Aorta (tissue), 5 donors: ENCODE measurements at regions not wholly inside any gene's neighbourhood (a gene's known extent, or its start where the extent isn't known, plus 50 kb on each side); places are given as distances from the start of the nearest gene placed in this dataset.

Experiments used
- ATAC-seq: fragments of 200-7000 bp; cut with Tn5 transposase; one replicate; pipeline ENCODE4 v1.9.1; 2022; ENCODE audit warnings: moderate library complexity; ENCODE audit not compliant: low FRiP score
- DNase-seq, 2 donors: peaks; one replicate each; pipeline ENCODE4 v3.0.0-alpha.2; 2020
- H3K27ac ChIP-seq, 2 donors: one replicate each; pipeline ENCODE4 v1.5.1; 2013; ENCODE audit warnings: low read length in 2 of 2, mild to moderate bottlenecking in 2 of 2, moderate library complexity in 2 of 2, control low read depth in 1 of 2, inconsistent platforms in 1 of 2, low read depth in 1 of 2
- H3K27me3 ChIP-seq, 2 donors: one replicate each; pipeline ENCODE4 v1.6.1; 2013; ENCODE audit warnings: control low read depth in 1 of 2, low read length in 1 of 2, mild to moderate bottlenecking in 1 of 2, moderate library complexity in 1 of 2; ENCODE audit not compliant: insufficient read depth in 2 of 2, control insufficient read depth in 1 of 2
- H3K36me3 ChIP-seq, 2 donors: one replicate each; pipeline ENCODE4 v1.6.1; 2013; ENCODE audit warnings: control low read depth in 1 of 2, low read length in 1 of 2, mild to moderate bottlenecking in 1 of 2; ENCODE audit not compliant: insufficient read depth in 2 of 2, control insufficient read depth in 1 of 2
- H3K4me1 ChIP-seq, 2 donors: one replicate each; pipeline ENCODE4 v1.6.1; 2013; ENCODE audit warnings: low read length in 2 of 2, control low read depth in 1 of 2, mild to moderate bottlenecking in 1 of 2, moderate library complexity in 1 of 2; ENCODE audit not compliant: insufficient read depth in 2 of 2, control insufficient read depth in 1 of 2
- H3K4me3 ChIP-seq, 2 donors: one replicate each; pipeline ENCODE4 v1.5.1; 2013; ENCODE audit warnings: low read length in 2 of 2, control low read depth in 1 of 2, mild to moderate bottlenecking in 1 of 2
- H3K9me3 ChIP-seq: one replicate; pipeline ENCODE4 v1.6.1; 2013; ENCODE audit warnings: mild to moderate bottlenecking, low read length; ENCODE audit not compliant: control insufficient read depth
- WGBS, 2 donors: extraction: QIAGEN DNeasy Blood & Tissue Kit; methylation state at CpG; one replicate each; pipeline ENCODE4 v1.1.7; 2013; 5-methylcytosine and 5-hydroxymethylcytosine counted together
- intact Hi-C, 2 donors: fragments of 100-400 bp; cut with DNase I; formaldehyde crosslinking; loops; one replicate each; pipeline versions ENCODE4 v1.14.2 to v1.15.0; 2022
- donor health status: healthy with polysubstance abuse.
- donor health status: Bipolar disorder and iron deficiency.
- donor health status: DM: no; HTN: no; CAD: no.
- donor health status: DM: no; HTN: no; CAD: no.
- donor health status: DM: yes; HTN: yes; CAD: no.

DNA sequence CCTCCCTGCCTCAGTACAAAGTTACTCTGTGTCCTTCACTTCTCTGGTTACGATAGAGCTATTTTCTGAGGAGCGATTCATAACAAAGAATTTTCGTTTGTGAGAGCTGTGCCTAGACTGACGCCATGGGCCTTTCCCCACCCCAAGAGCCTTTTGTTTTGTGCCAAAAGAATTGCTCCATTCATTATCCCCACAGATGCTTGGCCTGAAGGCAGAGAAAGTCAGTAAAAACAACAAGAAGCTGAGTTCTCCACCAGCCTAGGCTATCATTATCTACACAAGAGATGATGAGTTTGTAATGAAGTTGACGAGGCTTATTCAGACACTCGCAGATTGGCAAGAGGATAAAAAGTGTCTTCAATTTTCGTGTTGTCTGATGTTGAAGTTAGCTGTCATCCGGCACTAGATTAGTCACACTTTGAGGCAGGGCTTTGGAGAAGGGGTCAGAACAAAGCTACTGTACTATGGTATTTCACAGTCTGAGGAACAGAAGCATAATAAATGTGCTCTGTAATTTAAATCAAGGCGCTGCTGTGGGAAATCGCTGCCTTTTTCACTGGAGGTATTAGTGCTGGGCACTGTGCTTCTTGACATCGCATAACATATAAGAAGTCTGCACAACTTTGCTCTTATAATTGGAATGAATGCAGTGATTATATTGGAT, 278.4 kb upstream of the FIGN start:
- peak; percentile 70 for ATAC-seq
- Histone ChIP-seq H3K27me3 (no peaks in the 10 kb centered on the region), H3K4me3 (no peak overlapping the region), H3K27ac (no peak overlapping the region), H3K36me3 (no peaks in the 10 kb centered on the region), H3K4me1 (no peaks in the 10 kb centered on the region), H3K9me3 (no peaks in the 10 kb centered on the region)
- peak in 1 of 2 donors; percentile 55 for DNase-seq
- WGBS, 2 donors, result 68 to 69% methylated on average over 11 of the region's 11 CpGs
- intact Hi-C loops, result no loop called here

GRCh38 chr2:164012581-164012980, 276.8 kb upstream of the FIGN start:
- no peaks in the 10 kb centered on the region for H3K27me3 ChIP-seq

GRCh38 chr2:164009756-164010337, 274.0 kb upstream of the FIGN start:
- H3K36me3 ChIP-seq, result no peaks in the 10 kb centered on the region
- no peaks in the 10 kb centered on the region for H3K4me1 ChIP-seq
- DNase-seq (no peak), ATAC-seq (no peak)
- 41 to 51% methylated on average over 7 of the region's 7 CpGs for WGBS, 2 donors
- H3K9me3 ChIP-seq, result no peaks in the 10 kb centered on the region
- no peak overlapping the region for H3K4me3 ChIP-seq
- H3K27ac ChIP-seq, result no peak overlapping the region
- intact Hi-C loops, result no loop called here
- H3K27me3 ChIP-seq, result no peaks in the 10 kb centered on the region

More at GRCh38 chr2:164012581-164012980, 276.8 kb upstream of the FIGN start:
- ATAC-seq (no peak), DNase-seq (no peak)
- intact Hi-C loops, result no loop called here
- Histone ChIP-seq H3K4me3 (no peak overlapping the region), H3K27ac (no peak overlapping the region), H3K36me3 (no peaks in the 10 kb centered on the region), H3K9me3 (no peaks in the 10 kb centered on the region), H3K4me1 (no peaks in the 10 kb centered on the region)
- WGBS, 2 donors, result 96 to 97% methylated on average over 3 of the region's 3 CpGs

GRCh38 chr2:164008752-164009151, 272.9 kb upstream of the FIGN start:
- Histone ChIP-seq H3K27me3 (no peaks in the 10 kb centered on the region), H3K36me3 (no peaks in the 10 kb centered on the region), H3K27ac (no peak overlapping the region), H3K4me1 (no peaks in the 10 kb centered on the region), H3K9me3 (no peaks in the 10 kb centered on the region), H3K4me3 (no peak overlapping the region)
- intact Hi-C loops, result no loop called here
- ATAC-seq (no peak), DNase-seq (no peak)
- 94 to 97% methylated on average over 4 of the region's 4 CpGs for WGBS, 2 donors

DNA sequence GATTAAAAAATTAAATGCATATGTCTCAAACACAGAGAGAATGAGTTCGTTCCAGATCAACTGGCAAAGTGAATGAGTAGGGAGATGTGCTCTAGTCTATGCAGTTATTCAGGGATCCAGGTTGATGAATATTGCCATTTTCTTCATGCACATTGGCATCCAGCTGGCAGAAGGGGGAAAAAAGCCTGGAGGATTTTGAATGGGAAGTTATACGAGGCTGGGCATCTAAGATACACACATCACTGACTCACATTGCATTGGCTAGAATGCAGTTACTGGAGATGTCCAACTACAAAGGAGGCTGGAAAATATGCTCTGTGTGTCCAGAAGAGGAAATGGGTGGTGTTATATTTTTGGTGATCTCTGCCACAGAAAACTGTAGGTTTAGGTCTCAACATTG, 270.9 kb upstream of the FIGN start:
- no peak overlapping the region for H3K4me3 ChIP-seq
- H3K36me3 ChIP-seq, result no peaks in the 10 kb centered on the region
- no peaks in the 10 kb centered on the region for H3K27me3 ChIP-seq
- H3K9me3 ChIP-seq, result no peaks in the 10 kb centered on the region
- ATAC-seq (no peak), DNase-seq (no peak)
- no peak overlapping the region for H3K27ac ChIP-seq
- intact Hi-C loops, result no loop called here
- no peaks in the 10 kb centered on the region for H3K4me1 ChIP-seq
- 53 to 62% methylated on average over 2 of the region's 2 CpGs for whole genome bisulfite sequencing, 2 donors

GRCh38 chr2:164000176-164000575, 264.4 kb upstream of the FIGN start:
- no peaks in the 10 kb centered on the region for H3K36me3 ChIP-seq
- H3K4me3 ChIP-seq, result no peak overlapping the region
- 76 to 78% methylated on average over 2 of the region's 2 CpGs for WGBS, 2 donors
- no peaks in the 10 kb centered on the region for H3K4me1 ChIP-seq
- no peak overlapping the region for H3K27ac ChIP-seq
- ATAC-seq (no peak), DNase-seq (no peak)
- H3K27me3 ChIP-seq, result no peaks in the 10 kb centered on the region
- H3K9me3 ChIP-seq, result no peaks in the 10 kb centered on the region
- intact Hi-C loops, result no loop called here

DNA sequence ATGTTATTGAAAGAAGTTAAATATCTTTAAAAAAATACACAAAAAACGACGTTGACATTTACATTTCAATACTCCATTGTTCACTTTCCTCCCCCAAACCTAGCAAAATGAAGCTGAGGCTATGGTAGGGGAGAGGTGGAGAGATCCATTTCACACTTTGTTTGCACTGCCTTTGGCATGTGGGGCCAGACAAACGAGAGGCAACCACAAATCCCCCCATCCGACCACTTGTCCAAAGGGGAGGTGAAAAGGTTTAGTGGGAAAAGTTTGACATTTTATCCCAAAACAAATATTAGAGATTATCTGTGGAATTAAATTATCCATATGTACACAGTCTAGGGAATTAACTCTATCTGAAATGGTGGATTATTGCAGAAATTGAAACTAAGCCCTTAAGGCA, 261.7 kb upstream of the FIGN start:
- no peaks in the 10 kb centered on the region for H3K27me3 ChIP-seq
- ATAC-seq, result no peak
- no peak overlapping the region for H3K4me3 ChIP-seq
- no peaks in the 10 kb centered on the region for H3K4me1 ChIP-seq
- 71 to 78% methylated on average over 4 of the region's 4 CpGs for WGBS, 2 donors
- no peaks in the 10 kb centered on the region for H3K9me3 ChIP-seq
- no peaks in the 10 kb centered on the region for H3K36me3 ChIP-seq
- no peak overlapping the region for H3K27ac ChIP-seq
- no peak for DNase-seq
- intact Hi-C loops, result no loop called here

DNA sequence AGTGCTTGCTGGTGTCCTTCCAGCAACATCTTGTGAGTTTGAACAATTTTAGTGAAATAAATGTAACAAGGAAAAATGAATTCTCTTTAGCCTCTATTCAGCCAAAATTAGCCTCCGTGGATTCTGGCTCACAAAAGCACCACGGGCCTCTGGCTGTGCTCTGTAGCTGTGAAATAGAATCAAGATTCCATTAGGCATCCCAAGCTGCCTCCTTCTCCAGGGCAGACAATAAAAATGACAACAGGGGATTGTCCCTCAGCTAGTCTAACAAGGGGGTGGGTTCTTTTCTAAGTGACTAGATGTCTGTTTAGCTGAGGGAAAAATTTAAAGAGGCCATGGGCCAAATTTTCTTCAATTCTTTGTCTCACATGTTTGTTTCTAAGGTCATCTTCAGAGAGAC, 254.7 kb upstream of the FIGN start:
- ATAC-seq, result no peak
- Histone ChIP-seq H3K9me3 (no peaks in the 10 kb centered on the region), H3K36me3 (no peaks in the 10 kb centered on the region), H3K27me3 (no peaks in the 10 kb centered on the region), H3K4me3 (no peak overlapping the region), H3K27ac (no peak overlapping the region), H3K4me1 (no peaks in the 10 kb centered on the region)
- intact Hi-C loops, result no loop called here
- DNase-seq, result no peak
- WGBS, 2 donors, result 27 to 39% methylated on average over 2 of the region's 2 CpGs

GRCh38 chr2:163990101-163990500, 254.3 kb upstream of the FIGN start:
- Histone ChIP-seq H3K9me3 (no peaks in the 10 kb centered on the region), H3K4me1 (no peaks in the 10 kb centered on the region), H3K4me3 (no peak overlapping the region), H3K27ac (no peak overlapping the region), H3K27me3 (no peaks in the 10 kb centered on the region), H3K36me3 (no peaks in the 10 kb centered on the region)
- intact Hi-C loops, result no loop called here
- no peak for ATAC-seq
- DNase-seq, result no peak
- 91 to 92% methylated on average over 4 of the region's 4 CpGs for WGBS, 2 donors
